Fibroblast of lung (primary cell): ENCODE measurements at regions not wholly inside any gene's neighbourhood (a gene's known extent, or its start where the extent isn't known, plus 50 kb on each side); places are given as distances from the start of the nearest gene placed in this dataset.

Source experiments
- DNase-seq, 2 donors: peaks; one replicate each; pipeline versions ENCODE4 v3.0.0 to v3.0.0-alpha.2; 2010; ENCODE audit warnings: low read depth in 2 of 2
- H2AFZ ChIP-seq: 2 replicates; pipeline ENCODE4 v1.5.1; 2012; ENCODE audit warnings: low read length, control low read depth, inconsistent platforms
- H3K27ac ChIP-seq: 2 replicates; pipeline ENCODE4 v1.5.1; 2011; ENCODE audit warnings: low read length, control low read depth; ENCODE audit not compliant: insufficient read depth
- H3K27me3 ChIP-seq: 2 replicates; pipeline ENCODE4 v1.5.1; 2011; ENCODE audit warnings: mild to moderate bottlenecking, low read length; ENCODE audit not compliant: control insufficient read depth, insufficient read depth
- H3K36me3 ChIP-seq: 2 replicates; pipeline ENCODE4 v1.5.1; 2011; ENCODE audit warnings: low read length; ENCODE audit not compliant: control insufficient read depth, insufficient read depth
- H3K4me1 ChIP-seq: 2 replicates; pipeline ENCODE4 v1.5.1; 2011; ENCODE audit warnings: low read length; ENCODE audit not compliant: control insufficient read depth, insufficient read depth; ENCODE audit errors: extremely low read depth
- H3K4me2 ChIP-seq: 2 replicates; pipeline ENCODE4 v1.5.1; 2011; ENCODE audit warnings: low read length, control low read depth; ENCODE audit not compliant: insufficient read depth; ENCODE audit errors: extremely low read depth
- H3K4me3 ChIP-seq, 4 experiments: fragments of 200-600 bp in 1 of 4; sonication (generic) in 1 of 4; replicated peaks in 1 of 4; 2 replicates each; pipeline ENCODE4 v1.5.1; 2011 to 2016; ENCODE audit warnings: low read length in 4 of 4, low read depth in 3 of 4, mild to moderate bottlenecking in 3 of 4, control low read depth in 2 of 4, inconsistent platforms in 1 of 4, mixed read lengths in 1 of 4; ENCODE audit not compliant: insufficient read depth in 1 of 4; ENCODE audit errors: control extremely low read depth in 1 of 4
- H3K79me2 ChIP-seq: 2 replicates; pipeline ENCODE4 v1.5.1; 2012; ENCODE audit warnings: mild to moderate bottlenecking, low read length, inconsistent platforms; ENCODE audit not compliant: control insufficient read depth, insufficient read depth
- H3K9ac ChIP-seq: 2 replicates; pipeline ENCODE4 v1.5.1; 2011; ENCODE audit warnings: mild to moderate bottlenecking, low read length, control low read depth; ENCODE audit not compliant: insufficient read depth
- H3K9me3 ChIP-seq: 2 replicates; pipeline ENCODE4 v1.5.1; 2012; ENCODE audit warnings: low read depth, low read length; ENCODE audit not compliant: control insufficient read depth, insufficient read depth
- H4K20me1 ChIP-seq: 2 replicates; pipeline ENCODE4 v1.5.1; 2011; ENCODE audit warnings: low read length; ENCODE audit not compliant: control insufficient read depth, insufficient read depth; ENCODE audit errors: extremely low read depth
- CTCF ChIP-seq, 2 donors: IDR thresholded peaks in 1 of 2; conservative IDR thresholded peaks in 1 of 2; 1 replicate in 1 of 2; 2 replicates in 1 of 2; pipeline ENCODE4 v1.5.1; 2011 to 2012; ENCODE audit warnings: low read length in 2 of 2, control low read depth in 1 of 2, inconsistent platforms in 1 of 2, low read depth in 1 of 2, mild to moderate bottlenecking in 1 of 2
- EZH2 ChIP-seq: IDR thresholded peaks from 2 replicates; pipeline ENCODE4 v1.5.1; 2012; ENCODE audit warnings: low read length, control low read depth, mild to moderate bottlenecking; ENCODE audit errors: missing control alignments

- Histone ChIP-seq H3K27ac (no peak overlapping the region), H4K20me1 (no peaks in the 10 kb centered on the region), H2AFZ (no peak overlapping the region), H3K27me3 (no peaks in the 10 kb centered on the region), H3K4me2 (no peak overlapping the region), H3K9me3 (no peaks in the 10 kb centered on the region), H3K9ac (no peak overlapping the region), H3K36me3 (no peaks in the 10 kb centered on the region), H3K4me3 (no peak overlapping the region), H3K79me2 (no peaks in the 10 kb centered on the region), H3K4me1 (peaks cover 7% of the 10 kb centered on the region)
- no peak for DNase-seq
- TF ChIP-seq CTCF (conservative IDR thresholded peaks at IDR 0.05 in 1 of 2, IDR thresholded peaks at IDR 0.05 in 1 of 2; ENCODE audit: low read depth in 1 of 2, low read length in 2 of 2) (no peak), EZH2 (no peak)
Observed at GRCh38 chr2:220502539-220502938, 875.1 kb downstream of the SLC4A3 start.

GRCh38 chr2:220503431-220503830, 876.0 kb downstream of the SLC4A3 start:
- Histone ChIP-seq H2AFZ (no peak overlapping the region), H3K4me2 (no peak overlapping the region), H3K79me2 (no peaks in the 10 kb centered on the region), H3K27me3 (no peaks in the 10 kb centered on the region), H3K4me3 (no peak overlapping the region), H4K20me1 (no peaks in the 10 kb centered on the region), H3K36me3 (no peaks in the 10 kb centered on the region), H3K4me1 (peaks cover 5% of the 10 kb centered on the region), H3K27ac (no peak overlapping the region), H3K9me3 (no peaks in the 10 kb centered on the region), H3K9ac (no peak overlapping the region)
- TF ChIP-seq EZH2 = no peak
- no peak for TF ChIP-seq CTCF (conservative IDR thresholded peaks at IDR 0.05 in 1 of 2, IDR thresholded peaks at IDR 0.05 in 1 of 2; ENCODE audit: low read depth in 1 of 2, low read length in 2 of 2)
- no peak for DNase-seq

- peak; percentile 49 to 54 for DNase-seq
- Histone ChIP-seq H3K27ac (peak overlapping the region; percentile 63), H3K36me3 (no peaks in the 10 kb centered on the region), H3K9ac (no peak overlapping the region), H4K20me1 (no peaks in the 10 kb centered on the region), H3K27me3 (no peaks in the 10 kb centered on the region), H3K4me3 (no peak overlapping the region), H2AFZ (peak overlapping the region; percentile 86), H3K9me3 (no peaks in the 10 kb centered on the region), H3K4me2 (peak overlapping the region; percentile 40), H3K4me1 (peaks cover 11% of the 10 kb centered on the region), H3K79me2 (no peaks in the 10 kb centered on the region)
- no peak for TF ChIP-seq EZH2
- TF ChIP-seq CTCF (conservative IDR thresholded peaks at IDR 0.05 in 1 of 2, IDR thresholded peaks at IDR 0.05 in 1 of 2; ENCODE audit: low read depth in 1 of 2, low read length in 2 of 2) = no peak
Observed at GRCh38 chr2:220504938-220505503, 877.6 kb downstream of the SLC4A3 start.
